ENCODE measurements at regions not wholly inside any gene's neighbourhood (a gene's known extent, or its start where the extent isn't known, plus 50 kb on each side); places are given as distances from the start of the nearest gene placed in this dataset.

- Histone ChIP-seq H3K4me1 (no peaks in the 10 kb centered on the region), H3K27me3 (no peaks in the 10 kb centered on the region), H3K4me3 (replicated peaks in 1 of 3) (no peak overlapping the region), H3K9me3 (no peaks in the 10 kb centered on the region), H3K36me3 (no peaks in the 10 kb centered on the region), H3K27ac (no peak overlapping the region)
- TF ChIP-seq POLR2A (IDR thresholded peaks at IDR 0.05) (no peak), CTCF (IDR thresholded peaks at IDR 0.05) (no peak)
- WGBS, 2 donors, result 84 to 97% methylated on average over 1 of the region's 1 CpG
- intact Hi-C loops (cut with DNase I), result no loop called here
- no peak for DNase-seq
Observed at GRCh38 chr14:97902630-97903029, 1105.4 kb downstream of the VRK1 start.

- Histone ChIP-seq H3K27ac (no peak overlapping the region), H3K36me3 (no peaks in the 10 kb centered on the region), H3K27me3 (no peaks in the 10 kb centered on the region), H3K4me3 (replicated peaks in 1 of 3) (no peak overlapping the region), H3K4me1 (no peaks in the 10 kb centered on the region), H3K9me3 (no peaks in the 10 kb centered on the region)
- TF ChIP-seq POLR2A (IDR thresholded peaks at IDR 0.05), result no peak
- no peak for TF ChIP-seq CTCF (IDR thresholded peaks at IDR 0.05)
- WGBS, 2 donors, result 36 to 43% methylated on average over 3 of the region's 3 CpGs
- intact Hi-C loops (cut with DNase I), result no loop called here
- no peak for DNase-seq
Observed at GRCh38 chr14:97903821-97904220, 1106.6 kb downstream of the VRK1 start.

DNA sequence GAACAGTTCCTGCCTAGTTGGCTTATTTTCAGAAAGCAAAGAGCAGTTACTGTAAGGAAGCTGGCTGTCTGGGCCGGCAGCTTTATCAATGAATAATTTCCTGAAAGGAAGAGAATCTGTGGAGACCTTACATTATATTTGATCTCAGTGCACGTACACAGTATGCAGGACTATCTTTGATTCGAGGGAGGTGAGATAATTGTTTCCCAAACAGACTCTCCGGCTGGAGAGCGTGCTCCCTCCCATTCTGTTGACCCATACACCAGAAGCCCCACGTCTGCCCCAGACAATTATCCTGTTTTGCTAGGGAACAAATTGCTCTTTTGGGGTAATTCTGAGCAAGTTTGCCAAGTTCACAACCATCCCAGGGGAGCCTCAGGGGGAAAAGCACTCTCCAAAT, 1115.0 kb downstream of the VRK1 start:
- intact Hi-C loops (cut with DNase I), result no loop called here
- no peak for DNase-seq
- H3K36me3 ChIP-seq, result no peaks in the 10 kb centered on the region
- H3K4me1 ChIP-seq, result no peaks in the 10 kb centered on the region
- no peak overlapping the region for H3K27ac ChIP-seq
- WGBS, 2 donors, result 49 to 65% methylated on average over 6 of the region's 6 CpGs
- TF ChIP-seq POLR2A (IDR thresholded peaks at IDR 0.05), result no peak
- no peak for TF ChIP-seq CTCF (IDR thresholded peaks at IDR 0.05)
- H3K4me3 ChIP-seq (replicated peaks in 1 of 3), result no peak overlapping the region
- H3K27me3 ChIP-seq, result no peaks in the 10 kb centered on the region
- no peaks in the 10 kb centered on the region for H3K9me3 ChIP-seq

GRCh38 chr14:97916100-97916499, 1118.9 kb downstream of the VRK1 start:
- WGBS, 2 donors, result 87 to 92% methylated on average over 1 of the region's 1 CpG
- no peak for DNase-seq
- no peaks in the 10 kb centered on the region for H3K27me3 ChIP-seq
- H3K27ac ChIP-seq, result no peak overlapping the region
- H3K9me3 ChIP-seq, result no peaks in the 10 kb centered on the region
- no peak overlapping the region for H3K4me3 ChIP-seq (replicated peaks in 1 of 3)
- intact Hi-C loops (cut with DNase I), result no loop called here
- H3K36me3 ChIP-seq, result no peaks in the 10 kb centered on the region
- H3K4me1 ChIP-seq, result no peaks in the 10 kb centered on the region
- TF ChIP-seq CTCF (IDR thresholded peaks at IDR 0.05) (no peak), POLR2A (IDR thresholded peaks at IDR 0.05) (no peak)

DNA sequence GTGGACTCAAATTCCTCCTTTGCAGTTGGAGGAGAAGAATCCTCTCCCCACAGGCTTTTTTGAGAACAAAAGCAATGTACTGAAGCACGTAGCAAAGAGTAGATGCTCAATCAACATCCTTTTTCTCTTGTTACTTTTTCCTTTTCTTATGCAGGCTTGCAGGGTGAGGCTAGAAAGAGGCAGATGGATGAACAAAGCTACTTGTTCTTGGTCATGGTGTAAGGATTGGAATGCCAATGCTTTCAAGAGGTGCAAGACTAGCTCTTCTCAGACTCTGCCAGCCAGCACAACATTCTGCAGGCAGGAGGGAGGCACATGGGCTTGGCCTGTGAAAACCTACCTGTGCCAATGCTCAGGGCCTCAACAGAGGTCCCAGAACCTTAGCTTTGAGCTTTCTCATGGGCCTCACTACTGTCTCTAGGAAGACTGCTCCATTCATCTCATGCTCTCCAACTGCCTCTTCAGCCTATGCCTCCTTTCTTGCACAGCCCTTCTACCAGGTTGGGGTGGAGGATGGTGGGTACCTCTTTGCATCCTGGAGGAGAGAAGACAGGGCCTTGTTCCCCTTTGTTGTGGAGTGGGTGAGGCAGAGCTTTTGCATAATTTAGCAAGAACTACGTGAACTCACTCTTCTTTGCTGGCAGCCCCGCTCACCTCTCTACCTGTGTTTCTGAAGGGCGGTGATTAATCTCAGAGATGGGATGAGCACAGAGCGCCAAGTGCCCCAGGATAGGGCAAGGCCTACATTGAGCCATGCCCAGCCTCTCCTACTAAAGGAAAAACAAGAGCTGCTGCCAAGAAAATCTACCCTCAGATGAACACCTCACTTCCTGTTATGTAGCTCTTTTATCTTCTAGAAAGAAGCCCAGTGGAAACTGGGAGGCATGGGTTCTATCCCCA, 1119.7 kb downstream of the VRK1 start:
- no peaks in the 10 kb centered on the region for H3K9me3 ChIP-seq
- no peak overlapping the region for H3K4me3 ChIP-seq (replicated peaks in 1 of 3)
- WGBS, 2 donors, result 83 to 91% methylated on average over 5 of the region's 5 CpGs
- no peak for TF ChIP-seq POLR2A (IDR thresholded peaks at IDR 0.05)
- no peak for TF ChIP-seq CTCF (IDR thresholded peaks at IDR 0.05)
- no peaks in the 10 kb centered on the region for H3K4me1 ChIP-seq
- DNase-seq, result peak in 1 of 2 donors; percentile 7
- H3K27me3 ChIP-seq, result no peaks in the 10 kb centered on the region
- H3K27ac ChIP-seq, result no peak overlapping the region
- intact Hi-C loops (cut with DNase I), result no loop called here
- H3K36me3 ChIP-seq, result no peaks in the 10 kb centered on the region
